ENCODE measurements at regions not wholly inside any gene's neighbourhood (a gene's known extent, or its start where the extent isn't known, plus 50 kb on each side); places are given as distances from the start of the nearest gene placed in this dataset.
"Not testable (repeated sequence)": the region's sequence is repeated elsewhere in the genome, so short reads cannot be mapped to it uniquely, and the experiment has no call there.

DNA sequence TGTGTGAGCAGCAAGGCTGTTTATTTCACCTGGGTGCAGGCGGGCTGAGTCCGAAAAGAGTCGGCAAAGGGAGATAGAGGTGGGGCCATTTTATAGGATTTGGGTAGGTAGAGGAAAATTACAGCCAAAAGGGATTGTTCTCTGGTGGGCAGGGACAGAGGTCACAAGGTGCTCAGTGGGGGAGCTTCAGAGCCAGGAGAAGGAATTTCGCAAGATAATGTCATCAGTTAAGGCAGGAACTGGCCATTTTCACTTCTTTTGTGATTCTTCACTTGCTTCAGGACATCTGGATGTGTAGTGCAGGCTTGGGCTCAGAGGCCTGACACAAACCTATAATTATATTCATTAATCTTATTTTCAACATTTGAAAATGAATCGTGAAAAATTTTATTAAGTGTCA, 1001.9 kb downstream of the STPG2 start:
- TF ChIP-seq CEBPB (IDR thresholded peaks at IDR 0.05; ENCODE audit: low read depth); ZFX (IDR thresholded peaks at IDR 0.05); EZH2phosphoT487 (IDR thresholded peaks at IDR 0.05; ENCODE audit: borderline replicate concordance); FOSL1 (IDR thresholded peaks at IDR 0.05; ENCODE audit: low read depth); EZH2 (IDR thresholded peaks at IDR 0.05): not testable (repeated sequence)
- TF ChIP-seq, protein P1, sequence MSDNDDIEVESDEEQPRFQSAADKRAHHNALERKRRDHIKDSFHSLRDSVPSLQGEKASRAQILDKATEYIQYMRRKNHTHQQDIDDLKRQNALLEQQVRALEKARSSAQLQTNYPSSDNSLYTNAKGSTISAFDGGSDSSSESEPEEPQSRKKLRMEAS (IDR thresholded peaks at IDR 0.05), result not testable (repeated sequence)
- TF ChIP-seq, protein P2, sequence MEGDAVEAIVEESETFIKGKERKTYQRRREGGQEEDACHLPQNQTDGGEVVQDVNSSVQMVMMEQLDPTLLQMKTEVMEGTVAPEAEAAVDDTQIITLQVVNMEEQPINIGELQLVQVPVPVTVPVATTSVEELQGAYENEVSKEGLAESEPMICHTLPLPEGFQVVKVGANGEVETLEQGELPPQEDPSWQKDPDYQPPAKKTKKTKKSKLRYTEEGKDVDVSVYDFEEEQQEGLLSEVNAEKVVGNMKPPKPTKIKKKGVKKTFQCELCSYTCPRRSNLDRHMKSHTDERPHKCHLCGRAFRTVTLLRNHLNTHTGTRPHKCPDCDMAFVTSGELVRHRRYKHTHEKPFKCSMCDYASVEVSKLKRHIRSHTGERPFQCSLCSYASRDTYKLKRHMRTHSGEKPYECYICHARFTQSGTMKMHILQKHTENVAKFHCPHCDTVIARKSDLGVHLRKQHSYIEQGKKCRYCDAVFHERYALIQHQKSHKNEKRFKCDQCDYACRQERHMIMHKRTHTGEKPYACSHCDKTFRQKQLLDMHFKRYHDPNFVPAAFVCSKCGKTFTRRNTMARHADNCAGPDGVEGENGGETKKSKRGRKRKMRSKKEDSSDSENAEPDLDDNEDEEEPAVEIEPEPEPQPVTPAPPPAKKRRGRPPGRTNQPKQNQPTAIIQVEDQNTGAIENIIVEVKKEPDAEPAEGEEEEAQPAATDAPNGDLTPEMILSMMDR (IDR thresholded peaks at IDR 0.05 in 2 of 3, conservative IDR thresholded peaks at IDR 0.05 in 1 of 3; ENCODE audit: borderline replicate concordance in 1 of 3, insufficient read depth in 1 of 3, low read depth in 2 of 3, low read length in 2 of 3), result not testable (repeated sequence)
